Muscle of arm (tissue), 1 donor: ENCODE measurements at regions not wholly inside any gene's neighbourhood (a gene's known extent, or its start where the extent isn't known, plus 50 kb on each side); places are given as distances from the start of the nearest gene placed in this dataset.
A peak's percentile ranks its signal among the peaks of the same experiment; 100 is the strongest.

Source experiments
- DNase-seq: peaks from one replicate; pipeline ENCODE4 v3.0.0-alpha.2; 2013

DNA sequence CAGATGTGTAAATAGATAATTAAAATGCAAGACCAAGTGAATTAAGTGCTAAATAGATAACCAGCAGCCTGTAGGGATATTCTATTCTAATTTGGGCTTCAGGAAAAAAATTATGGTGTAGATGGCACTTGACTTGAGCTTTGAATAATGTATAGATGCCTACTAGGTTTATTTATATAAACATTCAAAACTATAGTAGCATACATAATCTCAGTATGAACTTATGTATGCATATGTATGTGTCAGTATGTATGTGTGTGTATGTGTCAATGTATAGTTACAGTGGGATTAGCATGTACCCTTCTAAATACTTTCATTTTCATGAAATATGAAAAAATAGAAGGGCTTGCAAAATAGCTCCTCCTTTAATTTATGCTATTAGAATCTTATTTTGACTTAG, 207.3 kb upstream of the PPP1R3A start:
- DNase-seq = no peak

DNA sequence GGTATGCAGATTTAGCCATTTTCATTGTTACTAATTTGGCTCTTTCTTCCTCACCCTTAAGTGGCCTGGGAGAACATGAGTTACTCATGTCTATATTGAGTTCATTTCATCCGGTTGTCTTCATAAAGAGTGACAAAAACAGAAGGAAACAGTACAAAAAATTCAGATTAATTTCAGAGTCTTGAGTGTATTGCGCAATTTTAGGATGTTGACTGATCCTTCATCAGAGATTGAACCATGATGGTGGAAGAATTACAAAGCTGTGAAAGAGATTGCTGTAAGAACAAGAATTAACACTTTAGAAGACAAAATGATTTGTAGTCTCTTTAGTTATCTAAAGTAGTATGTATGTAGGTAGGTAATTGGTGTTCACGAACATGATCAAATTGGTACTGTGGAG, 194.0 kb upstream of the PPP1R3A start:
- DNase-seq = no peak

DNA sequence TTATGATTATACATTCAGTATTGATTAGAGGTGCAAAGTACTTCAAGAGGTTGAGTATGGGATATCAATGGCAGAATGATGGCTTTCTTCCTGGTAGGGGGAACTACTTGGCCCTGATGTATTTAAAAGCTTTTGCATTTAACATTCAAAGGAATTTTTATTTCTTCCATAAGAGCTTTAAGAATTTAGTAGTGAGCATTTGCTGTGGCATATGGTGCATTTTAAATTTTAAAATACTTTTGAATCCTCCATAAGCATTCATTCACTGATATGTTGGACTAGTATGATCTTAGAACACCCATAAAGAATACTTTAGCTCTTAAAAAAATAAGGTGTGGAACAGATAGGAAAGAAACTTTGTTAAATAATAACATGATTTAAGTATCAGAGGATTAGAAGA, 191.9 kb upstream of the PPP1R3A start:
- DNase-seq = no peak

DNA sequence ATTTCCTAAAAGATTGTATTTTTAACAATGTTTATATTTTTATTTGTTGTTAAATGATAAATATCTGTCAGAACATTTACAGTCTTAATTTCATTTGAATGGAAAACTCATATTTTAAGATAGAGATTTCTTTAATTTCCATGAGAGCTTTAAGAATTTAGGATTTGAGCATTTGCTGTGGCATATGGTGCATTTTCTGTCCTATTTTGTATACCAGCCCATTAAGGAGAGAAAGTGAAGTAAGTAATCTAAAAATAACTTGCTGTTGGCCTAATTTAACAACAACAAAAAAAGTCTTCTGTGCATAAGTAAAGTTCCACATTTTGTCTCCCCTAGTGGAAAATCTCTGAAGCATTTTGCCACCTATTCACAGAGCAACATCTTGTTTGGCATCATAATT, 190.9 kb upstream of the PPP1R3A start:
- no peak for DNase-seq

DNA sequence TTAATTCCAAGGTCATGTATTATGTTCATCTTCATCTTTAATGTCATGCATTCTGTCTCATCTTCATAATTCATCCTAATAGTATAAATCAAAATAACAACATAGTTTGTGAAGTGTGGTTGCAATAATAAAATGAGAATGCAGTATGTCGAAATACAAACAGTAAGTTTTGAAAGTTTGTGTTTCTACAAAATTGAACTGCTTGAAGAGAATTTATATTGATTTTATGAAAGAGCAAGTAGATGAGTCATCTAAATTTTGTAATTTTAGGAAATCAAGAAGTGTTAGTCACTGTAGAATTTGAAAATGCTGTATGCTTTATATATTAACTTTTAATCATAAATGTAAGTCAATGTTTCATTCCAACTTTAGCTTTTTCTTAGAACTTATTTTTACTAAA, 190.5 kb upstream of the PPP1R3A start:
- no peak for DNase-seq

DNA sequence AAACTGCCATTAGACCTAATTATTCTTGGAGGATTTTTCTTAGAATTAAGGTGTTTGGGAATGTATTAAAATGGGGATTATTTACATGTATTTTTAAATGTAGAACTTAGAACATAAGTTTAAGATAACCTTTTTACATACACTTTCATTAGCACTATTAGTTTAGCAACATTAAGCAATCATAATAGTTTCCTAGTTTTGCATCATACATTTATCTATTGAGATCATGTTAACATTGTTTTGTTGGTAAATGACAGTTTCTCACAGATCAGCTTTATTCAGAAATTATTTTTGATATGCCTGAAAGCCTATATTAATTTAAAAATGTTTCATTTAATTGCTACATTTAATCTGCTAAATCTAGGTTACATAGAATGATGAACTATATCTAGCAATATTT, 189.7 kb upstream of the PPP1R3A start:
- DNase-seq = no peak

DNA sequence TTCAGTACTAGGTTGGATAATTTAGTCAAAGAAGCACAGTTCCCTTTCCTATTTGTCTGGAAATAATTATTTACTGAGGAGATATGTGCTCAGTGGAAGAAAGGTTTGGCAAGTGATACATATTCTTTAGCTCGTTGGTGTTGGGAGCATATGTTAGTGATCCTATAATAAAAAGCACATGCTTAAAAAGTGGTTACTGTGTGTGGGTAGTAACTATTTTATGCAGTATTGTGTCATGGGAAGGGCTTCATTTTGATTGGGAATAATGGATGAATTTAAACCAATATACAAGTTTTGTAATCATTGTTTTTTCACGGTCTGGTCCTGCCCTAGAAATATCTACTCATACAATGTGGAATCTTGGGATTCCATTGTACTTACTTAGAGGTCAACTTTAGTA, 188.7 kb upstream of the PPP1R3A start:
- peak; percentile 7 for DNase-seq

DNA sequence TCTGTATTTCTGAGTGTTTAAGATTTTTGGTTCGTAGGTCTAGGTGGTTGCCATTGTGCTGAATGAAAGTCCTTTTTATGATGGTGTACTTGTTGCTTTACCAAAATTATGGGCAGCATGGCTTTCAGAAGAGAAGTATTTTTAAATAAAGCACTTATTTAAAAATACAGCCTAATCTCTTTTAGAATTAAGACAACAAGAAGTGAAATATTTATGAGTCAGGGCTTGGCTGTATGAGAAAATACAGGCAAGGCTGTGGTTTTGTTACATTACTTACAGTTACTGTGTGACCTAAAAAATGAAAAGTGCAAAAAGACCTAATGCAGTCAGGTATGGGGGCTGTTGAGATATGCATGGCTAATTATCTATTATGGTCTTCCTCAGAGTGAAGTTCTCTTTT, 185.2 kb upstream of the PPP1R3A start:
- DNase-seq = no peak

DNA sequence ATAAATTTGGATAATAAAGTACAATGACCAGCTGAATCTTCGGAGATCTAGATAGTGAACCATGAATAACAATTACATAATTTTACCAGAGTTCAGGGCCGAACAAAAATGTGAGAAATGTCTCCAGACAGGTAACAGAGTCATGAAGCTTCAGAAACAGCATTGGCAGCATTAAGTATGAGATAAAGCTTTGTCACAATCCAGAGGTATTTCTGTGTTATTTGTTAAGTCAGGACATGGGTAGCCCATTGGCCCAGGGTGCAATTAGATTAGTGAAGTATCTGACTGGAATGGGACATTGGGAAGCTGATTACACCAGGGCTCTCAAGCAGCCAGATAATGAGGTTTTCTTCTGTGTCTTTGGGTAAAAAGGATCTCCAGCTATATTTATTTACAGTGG, 184.2 kb upstream of the PPP1R3A start:
- no peak for DNase-seq

DNA sequence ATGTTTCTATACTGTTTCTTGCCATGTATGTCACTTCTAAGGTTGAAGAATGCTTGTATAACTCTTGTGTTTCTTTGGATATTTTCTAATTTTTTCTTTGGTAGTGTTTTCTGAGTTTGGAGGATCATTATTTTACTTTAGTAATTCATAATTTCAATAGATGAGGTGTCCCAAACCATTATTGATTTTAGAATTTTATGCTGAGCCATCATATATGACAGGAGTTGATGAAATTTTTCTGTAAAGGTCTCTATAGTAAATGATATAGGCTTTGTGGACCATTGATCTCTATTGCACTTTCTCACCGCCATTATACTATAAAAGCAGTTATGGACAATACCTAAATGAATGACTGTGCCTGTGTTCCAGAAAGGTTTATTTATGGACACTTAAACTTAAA, 183.3 kb upstream of the PPP1R3A start:
- no peak for DNase-seq

DNA sequence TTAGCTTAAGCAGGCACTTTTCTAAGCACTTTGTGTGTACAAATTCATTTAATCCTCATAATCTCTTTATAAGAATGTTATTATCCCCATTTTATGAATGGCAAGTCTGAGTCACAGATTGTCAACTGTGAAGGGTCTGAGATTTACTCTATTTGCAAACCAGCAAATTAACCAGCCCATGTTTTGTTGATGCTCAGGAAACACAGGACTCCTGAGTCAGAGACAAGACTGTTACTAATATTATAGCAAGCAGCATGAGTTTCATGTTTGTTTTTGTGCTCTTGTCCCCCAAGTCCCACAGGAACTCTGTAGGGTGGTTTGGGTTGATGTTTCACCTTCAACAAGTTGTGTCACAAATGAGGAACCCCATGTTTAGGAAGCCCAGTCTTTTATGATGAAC, 182.0 kb upstream of the PPP1R3A start:
- DNase-seq = no peak

DNA sequence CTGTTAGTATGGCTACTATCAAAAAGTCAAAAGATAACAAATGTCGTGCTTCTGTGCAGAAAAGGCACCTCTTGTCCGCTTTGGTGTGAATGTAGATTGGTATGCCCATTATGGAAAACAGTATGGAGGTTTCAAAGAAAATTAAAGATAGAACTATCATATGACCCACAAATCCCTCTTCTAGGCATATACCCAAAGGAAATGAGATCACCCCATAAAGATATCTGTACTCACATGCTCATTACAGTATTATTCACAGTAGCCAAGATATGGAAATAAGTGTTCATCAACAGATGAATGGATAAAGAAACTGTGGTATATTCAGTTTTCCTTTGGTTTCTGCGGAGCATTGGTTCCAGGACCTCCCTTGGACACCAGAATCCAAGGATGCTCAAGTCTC, 180.5 kb upstream of the PPP1R3A start:
- no peak for DNase-seq

DNA sequence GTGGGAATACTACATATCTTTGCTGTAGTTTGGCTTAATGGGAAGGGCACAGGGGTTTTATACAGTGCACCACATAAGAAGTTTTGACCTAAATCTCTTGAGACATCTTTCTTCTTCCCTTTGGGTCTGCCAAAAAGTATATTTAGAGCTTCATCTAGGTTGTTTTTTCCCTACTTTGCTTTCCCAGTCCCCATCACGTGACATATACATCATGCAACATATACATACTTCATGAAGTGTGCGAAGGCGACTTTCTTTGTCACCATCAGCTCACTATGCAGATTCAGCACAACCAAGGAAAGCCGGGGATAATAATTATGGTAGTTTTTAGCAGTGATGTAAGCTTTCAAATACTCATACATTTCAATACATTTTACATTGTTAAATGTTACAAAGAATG, 177.1 kb upstream of the PPP1R3A start:
- DNase-seq = no peak

DNA sequence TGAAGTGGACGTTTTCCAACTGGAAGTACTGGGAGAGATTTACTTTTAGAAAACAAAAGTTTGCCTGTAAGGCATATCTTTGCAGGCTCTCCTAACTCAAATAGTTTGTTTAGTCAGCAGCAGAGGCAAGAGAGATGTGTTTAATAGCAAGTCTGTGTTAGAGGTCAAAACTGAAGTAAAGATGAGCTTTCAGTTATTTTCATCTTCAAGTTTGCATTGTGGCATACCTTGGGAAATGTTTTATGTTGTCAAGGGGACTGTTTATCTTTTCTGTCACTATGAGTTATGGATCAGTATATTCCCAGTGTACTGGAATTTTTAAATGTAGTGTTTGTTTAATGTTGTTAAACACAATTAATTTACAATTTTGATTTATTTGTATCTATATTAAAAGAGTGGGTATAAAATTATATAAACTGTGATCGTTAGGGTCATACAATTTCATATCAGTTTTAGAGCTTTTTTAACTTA, 169.7 kb upstream of the PPP1R3A start:
- no peak for DNase-seq

DNA sequence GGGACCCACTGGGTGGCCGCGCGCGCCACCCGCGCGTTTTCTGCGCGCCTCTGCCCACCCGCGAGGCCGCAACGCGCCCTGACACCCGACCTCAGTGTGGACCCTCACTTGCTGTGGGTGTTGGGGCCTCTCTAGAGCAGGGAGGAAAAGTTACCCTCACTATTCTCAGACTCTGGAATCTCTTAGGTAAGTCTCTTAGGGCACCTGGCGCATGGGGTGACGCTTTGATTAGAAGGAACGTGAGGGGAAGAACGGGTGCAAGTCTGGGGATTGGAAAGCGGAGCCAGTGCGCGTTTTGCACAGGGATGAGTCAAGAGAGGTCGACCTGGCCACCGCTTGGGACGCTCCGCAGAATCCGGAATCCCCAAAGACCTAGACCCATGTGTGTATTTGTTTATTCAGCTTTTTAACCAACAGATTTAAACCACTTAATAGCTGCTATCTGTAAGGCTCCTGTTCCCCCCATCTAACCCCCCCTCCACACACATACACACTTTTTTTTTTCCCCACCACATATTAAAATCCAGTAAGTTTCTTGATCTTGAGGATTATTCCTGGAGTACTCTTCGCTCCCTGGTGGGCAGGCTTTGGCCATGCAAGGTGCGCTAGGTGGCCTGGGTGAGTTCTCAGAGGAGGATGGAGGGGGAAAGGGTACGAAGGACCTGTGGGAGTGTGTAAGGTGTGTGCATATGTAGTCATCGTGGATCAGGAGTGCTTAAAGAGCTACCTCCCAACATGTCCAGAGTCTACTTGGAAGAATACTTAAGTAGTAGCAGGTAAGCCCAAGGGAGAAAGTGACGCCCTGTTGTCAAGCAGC, 169.1 kb upstream of the PPP1R3A start:
- peak; percentile 11 for DNase-seq

DNA sequence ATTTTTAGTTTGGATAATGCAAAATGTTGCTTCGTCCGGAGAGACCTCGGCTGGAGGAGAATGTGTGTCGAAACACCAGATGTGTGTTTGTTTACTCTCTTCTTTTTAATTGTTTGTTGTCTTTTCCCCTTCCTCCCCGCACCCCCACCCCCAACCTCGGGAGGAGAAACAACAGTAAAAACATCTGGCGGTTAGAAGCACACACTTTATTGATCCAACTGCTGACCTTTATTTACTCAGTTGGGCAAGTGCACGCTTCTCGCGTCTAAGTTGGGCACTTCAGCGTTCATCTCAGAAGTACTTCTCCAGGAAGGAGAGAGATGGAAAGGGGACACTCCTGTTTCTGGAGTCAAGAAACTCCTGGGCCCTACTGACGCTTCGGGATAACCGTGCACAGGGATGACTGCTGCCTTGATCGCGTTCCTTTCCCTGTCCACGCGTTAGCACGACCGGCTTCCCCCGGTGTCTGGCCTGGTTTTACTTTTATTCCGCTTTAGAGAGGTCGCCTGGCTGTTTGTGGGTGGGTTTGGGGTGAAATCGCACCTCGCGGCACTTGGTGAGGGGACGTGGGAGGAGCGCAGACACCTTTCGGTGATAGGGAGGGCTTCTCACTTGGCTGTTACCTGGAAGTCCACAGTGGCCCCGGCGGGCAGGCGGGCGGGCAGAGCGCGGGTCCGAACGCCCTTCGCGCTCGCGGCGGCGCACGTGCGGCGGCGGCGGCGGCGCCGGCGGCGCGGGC, 168.3 kb upstream of the PPP1R3A start:
- peak; percentile 46 for DNase-seq

DNA sequence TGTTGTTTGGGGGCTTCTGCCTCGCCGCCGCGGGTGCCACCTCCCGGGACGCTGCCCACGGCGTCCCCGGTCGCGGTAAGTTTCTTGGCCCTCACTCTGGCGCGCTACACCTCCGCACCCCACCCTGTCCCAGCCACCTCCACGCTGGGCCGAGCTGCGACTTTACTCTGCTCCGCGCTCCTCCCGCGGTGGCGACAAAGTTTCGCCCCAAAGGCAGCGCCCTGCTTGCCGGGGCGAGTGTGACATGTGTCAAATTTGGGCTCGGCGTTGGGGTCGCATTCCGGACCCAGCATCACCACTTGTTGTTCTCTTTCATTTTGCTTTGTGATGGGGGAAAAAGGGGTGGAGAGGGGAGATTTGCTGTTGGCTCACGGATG, 167.7 kb upstream of the PPP1R3A start:
- DNase-seq = peak; percentile 34

DNA sequence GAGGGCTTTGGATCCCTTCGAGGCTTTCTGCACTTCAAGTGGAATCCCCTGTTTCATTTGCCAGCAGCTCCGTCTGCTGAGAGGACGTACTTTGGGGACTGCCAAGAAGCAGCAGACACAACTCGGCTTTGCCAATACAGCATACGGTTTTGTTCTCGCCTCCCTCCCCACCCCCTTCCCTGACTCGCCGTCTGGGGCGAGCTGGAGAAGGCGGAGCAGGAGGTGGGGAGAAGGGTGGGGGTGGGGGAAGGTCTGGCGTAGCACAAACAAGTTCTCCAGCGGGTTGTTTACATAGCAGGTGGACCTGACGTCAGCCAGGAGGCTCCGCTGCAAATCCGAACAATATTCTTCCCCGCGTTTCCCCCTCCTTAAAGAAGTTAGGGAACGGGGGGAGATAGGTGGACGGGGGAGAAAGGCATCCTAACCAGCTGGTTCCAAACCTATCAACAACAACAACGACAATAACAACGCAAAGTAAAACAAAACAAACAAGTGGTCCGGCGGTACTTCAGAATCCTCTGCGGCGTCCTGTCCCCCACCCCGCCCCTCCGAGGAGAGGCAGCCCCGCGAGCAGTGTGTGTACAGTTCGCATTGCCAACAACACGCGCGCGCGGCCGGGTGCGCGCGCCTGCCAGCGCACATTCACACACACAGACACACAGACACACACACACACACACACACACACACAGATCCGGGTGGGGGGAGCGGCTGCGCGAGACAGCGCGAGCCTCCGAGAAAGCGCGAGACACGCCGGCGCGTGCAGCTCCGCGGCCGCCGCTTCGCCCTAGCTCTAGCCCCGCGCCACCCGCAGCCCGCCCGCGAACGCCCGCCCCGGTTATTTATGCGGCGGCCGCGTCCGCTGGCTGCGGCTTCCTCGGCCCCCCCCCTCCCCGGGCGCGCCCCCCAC, 167.0 kb upstream of the PPP1R3A start:
- peak; percentile 93 for DNase-seq

DNA sequence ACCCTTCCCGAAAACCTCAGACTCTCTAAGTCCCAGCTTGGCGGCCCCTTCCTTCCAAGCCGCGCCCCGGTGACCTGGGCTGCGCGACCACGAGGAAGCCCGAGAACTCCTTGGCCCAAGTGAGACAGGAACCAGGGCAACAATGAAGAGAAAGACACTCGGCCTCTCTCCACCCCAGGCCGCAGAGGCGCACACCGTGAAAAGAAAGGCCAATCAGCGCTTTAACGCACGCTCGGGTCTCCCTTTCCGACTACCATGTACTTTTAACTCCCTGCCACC, 166.4 kb upstream of the PPP1R3A start:
- DNase-seq = no peak

DNA sequence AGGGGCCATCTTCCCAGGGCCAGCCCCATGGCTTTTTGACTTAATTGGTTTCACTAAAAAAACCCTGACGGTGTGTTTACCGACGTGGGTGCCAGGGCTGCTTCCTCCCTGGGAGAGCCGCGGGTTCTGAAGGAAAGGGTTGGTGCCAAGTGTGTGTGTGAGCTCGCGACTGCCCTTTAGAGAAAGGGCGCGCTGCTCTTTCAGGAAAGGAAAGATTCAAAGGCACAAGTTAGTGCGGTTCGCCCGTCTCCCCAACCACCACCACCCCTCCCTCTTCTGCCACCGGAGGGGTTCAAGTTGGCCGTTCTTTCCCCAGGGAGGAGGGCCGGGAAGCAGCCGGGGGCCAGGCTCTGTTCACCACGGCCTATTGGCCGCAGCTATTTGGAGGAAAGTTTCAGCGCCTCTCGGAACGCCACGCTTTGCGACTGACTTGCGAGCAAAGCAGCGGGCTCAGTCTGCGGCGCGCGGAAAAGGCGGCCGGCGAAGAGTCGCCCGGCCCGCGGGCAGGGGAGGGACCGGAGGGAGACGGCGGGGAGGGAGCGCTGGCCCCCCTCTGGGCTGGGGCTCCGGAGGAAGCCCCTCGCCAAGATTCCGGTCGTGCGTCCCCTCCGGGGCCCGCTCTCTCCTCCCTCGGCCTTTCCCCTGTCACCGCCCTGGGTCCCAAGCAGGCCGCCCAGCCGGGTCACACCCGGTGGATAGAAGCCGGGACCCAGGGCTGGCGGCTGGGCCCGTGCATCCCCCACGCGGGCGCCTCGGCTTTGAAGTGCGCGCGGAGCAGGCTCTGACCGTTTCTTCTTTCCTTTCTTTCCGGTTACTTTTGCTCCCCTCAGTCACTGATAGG, 165.9 kb upstream of the PPP1R3A start:
- peak; percentile 66 for DNase-seq

DNA sequence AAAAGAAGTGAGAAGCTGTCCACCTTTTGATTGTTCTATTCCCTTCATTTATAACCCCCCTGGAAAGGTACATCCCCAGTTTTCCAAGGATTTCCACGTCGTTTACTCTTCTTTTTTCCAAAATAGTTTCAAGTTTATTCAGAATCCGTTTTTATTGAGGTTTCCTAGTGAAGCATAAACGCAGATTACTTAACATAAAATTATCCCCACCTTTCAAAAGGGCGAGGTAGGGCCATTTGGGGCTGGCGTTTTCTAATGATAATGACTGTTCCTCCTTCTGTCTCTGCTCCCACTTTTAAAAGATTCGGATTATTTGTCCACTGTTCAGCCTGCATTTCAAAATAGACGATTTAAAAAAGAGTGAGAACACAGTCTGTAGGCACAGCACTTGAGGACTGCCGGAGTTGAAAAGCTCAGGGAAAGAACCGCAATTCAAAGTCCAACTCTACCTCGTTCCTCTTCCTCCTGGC, 165.2 kb upstream of the PPP1R3A start:
- no peak for DNase-seq
